Right lobe of liver (tissue), 6 donors: ENCODE measurements at regions not wholly inside any gene's neighbourhood (a gene's known extent, or its start where the extent isn't known, plus 50 kb on each side); places are given as distances from the start of the nearest gene placed in this dataset.

Source experiments
- ATAC-seq, 4 donors: fragments of 200-7000 bp; cut with Tn5 transposase; one replicate each; pipeline ENCODE4 v1.9.1; 2020; ENCODE audit warnings: mild to moderate bottlenecking in 4 of 4, moderate library complexity in 4 of 4
- DNase-seq, 3 donors: peaks; one replicate each; pipeline ENCODE4 v3.0.0-alpha.2; 2020
- H3K27ac ChIP-seq, 3 donors: fragments of 200-600 bp; one replicate each; pipeline ENCODE4 v1.8.0; 2022
- H3K27me3 ChIP-seq, 2 donors: fragments of 200-600 bp; one replicate each; pipeline ENCODE4 v1.8.0; 2022
- H3K36me3 ChIP-seq, 4 donors: fragments of 200-600 bp; sonication (generic) in 1 of 4; one replicate each; pipeline versions ENCODE4 v1.5.1 to v1.8.0; 2017 to 2022; ENCODE audit warnings: control low read depth in 1 of 4
- H3K4me1 ChIP-seq, 4 donors: fragments of 200-600 bp; sonication (generic) in 1 of 4; one replicate each; pipeline versions ENCODE4 v1.5.1 to v1.8.0; 2017 to 2022; ENCODE audit warnings: control low read depth in 1 of 4
- H3K4me3 ChIP-seq, 3 donors: fragments of 200-600 bp; one replicate each; pipeline ENCODE4 v1.8.0; 2022
- H3K9me3 ChIP-seq, 4 donors: fragments of 200-600 bp; sonication (generic) in 1 of 4; one replicate each; pipeline versions ENCODE4 v1.5.1 to v1.8.0; 2017 to 2022; ENCODE audit warnings: control low read depth in 1 of 4
- POLR2A ChIP-seq: fragments of 450-650 bp; IDR thresholded peaks from one replicate; pipeline ENCODE4 v1.6.1; 2017; ENCODE audit warnings: antibody characterized with exemption, mild to moderate bottlenecking
- WGBS: methylation state at CpG from one replicate; pipeline ENCODE4 v1.1.6; 2018; ENCODE audit warnings: low coverage, low lambda C conversion rate; ENCODE audit not compliant: insufficient coverage; ENCODE audit errors: missing lambda C conversion rate; 5-methylcytosine and 5-hydroxymethylcytosine counted together
- intact Hi-C, 2 donors: fragments of 100-400 bp; cut with DNase I; formaldehyde crosslinking; loops; one replicate each; pipeline versions ENCODE4 v1.11.2 to v1.14.1; 2022
- TF ChIP-seq, protein P1 (sequence below), 4 donors: fragments of 200-600 bp in 3 of 4; fragments of 450-650 bp in 1 of 4; IDR thresholded peaks; one replicate each; pipeline versions ENCODE4 v1.5.1 to v1.8.0; 2016 to 2022; ENCODE audit warnings: antibody characterized with exemption in 4 of 4, mild to moderate bottlenecking in 2 of 4
- donor health status: DM: no; HTN: yes; CAD: no.
- donor health status: DM: no; HTN: no; CAD: no.
- donor health status: DM: no; HTN: no; CAD: no.
- donor health status: DM: no; HTN: yes; CAD: no.
- donor health status: DM: no; HTN: yes; CAD: no.

DNA sequence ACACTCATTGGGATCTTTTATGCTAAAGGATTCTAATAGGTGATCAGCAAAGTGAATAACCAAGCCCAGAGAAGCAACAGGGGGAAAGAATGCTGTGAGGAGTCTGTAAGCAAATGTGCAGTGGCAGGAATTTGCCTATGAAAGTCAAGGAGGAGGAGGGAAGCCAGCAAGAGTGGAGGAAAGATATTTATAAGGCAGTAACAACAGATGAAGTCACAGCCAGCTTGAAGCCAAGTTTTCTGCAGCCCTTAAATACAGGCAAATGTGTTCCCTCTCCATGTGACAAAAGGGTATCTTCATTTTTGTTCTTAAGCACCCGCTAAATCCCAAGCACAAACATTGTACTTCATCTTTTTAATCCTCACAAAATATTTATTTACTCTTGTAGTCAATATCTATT, 275.0 kb upstream of the CLNK start:
- H3K4me3 ChIP-seq, result no peak overlapping the region
- no peaks in the 10 kb centered on the region for H3K36me3 ChIP-seq
- no peaks in the 10 kb centered on the region for H3K9me3 ChIP-seq
- DNase-seq, result no peak
- 27% methylated on average over 1 of the region's 1 CpG for WGBS
- no peaks in the 10 kb centered on the region for H3K4me1 ChIP-seq
- intact Hi-C loops, result no loop called here
- TF ChIP-seq POLR2A, result no peak
- TF ChIP-seq, protein P1, sequence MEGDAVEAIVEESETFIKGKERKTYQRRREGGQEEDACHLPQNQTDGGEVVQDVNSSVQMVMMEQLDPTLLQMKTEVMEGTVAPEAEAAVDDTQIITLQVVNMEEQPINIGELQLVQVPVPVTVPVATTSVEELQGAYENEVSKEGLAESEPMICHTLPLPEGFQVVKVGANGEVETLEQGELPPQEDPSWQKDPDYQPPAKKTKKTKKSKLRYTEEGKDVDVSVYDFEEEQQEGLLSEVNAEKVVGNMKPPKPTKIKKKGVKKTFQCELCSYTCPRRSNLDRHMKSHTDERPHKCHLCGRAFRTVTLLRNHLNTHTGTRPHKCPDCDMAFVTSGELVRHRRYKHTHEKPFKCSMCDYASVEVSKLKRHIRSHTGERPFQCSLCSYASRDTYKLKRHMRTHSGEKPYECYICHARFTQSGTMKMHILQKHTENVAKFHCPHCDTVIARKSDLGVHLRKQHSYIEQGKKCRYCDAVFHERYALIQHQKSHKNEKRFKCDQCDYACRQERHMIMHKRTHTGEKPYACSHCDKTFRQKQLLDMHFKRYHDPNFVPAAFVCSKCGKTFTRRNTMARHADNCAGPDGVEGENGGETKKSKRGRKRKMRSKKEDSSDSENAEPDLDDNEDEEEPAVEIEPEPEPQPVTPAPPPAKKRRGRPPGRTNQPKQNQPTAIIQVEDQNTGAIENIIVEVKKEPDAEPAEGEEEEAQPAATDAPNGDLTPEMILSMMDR (IDR thresholded peaks at IDR 0.05), result no peak
- no peaks in the 10 kb centered on the region for H3K27me3 ChIP-seq
- H3K27ac ChIP-seq, result no peak overlapping the region
- ATAC-seq, result no peak

GRCh38 chr4:10958226-10958856, 273.8 kb upstream of the CLNK start:
- ATAC-seq, result no peak
- H3K9me3 ChIP-seq, result no peaks in the 10 kb centered on the region
- intact Hi-C loops, result no loop called here
- TF ChIP-seq POLR2A, result no peak
- TF ChIP-seq, protein P1 (IDR thresholded peaks at IDR 0.05), result no peak
- no peak overlapping the region for H3K27ac ChIP-seq
- H3K36me3 ChIP-seq, result no peaks in the 10 kb centered on the region
- H3K4me3 ChIP-seq, result no peak overlapping the region
- no peaks in the 10 kb centered on the region for H3K27me3 ChIP-seq
- WGBS, result 17% methylated on average over 5 of the region's 5 CpGs
- no peaks in the 10 kb centered on the region for H3K4me1 ChIP-seq
- no peak for DNase-seq

GRCh38 chr4:10951306-10951705, 266.7 kb upstream of the CLNK start:
- ATAC-seq (no peak), DNase-seq (no peak)
- H3K27ac ChIP-seq, result no peak overlapping the region
- no peaks in the 10 kb centered on the region for H3K9me3 ChIP-seq
- no peaks in the 10 kb centered on the region for H3K27me3 ChIP-seq
- intact Hi-C loops, result no loop called here
- H3K4me1 ChIP-seq, result no peaks in the 10 kb centered on the region
- WGBS, result 46% methylated on average over 2 of the region's 2 CpGs
- no peak for TF ChIP-seq POLR2A
- TF ChIP-seq, protein P1 (IDR thresholded peaks at IDR 0.05), result no peak
- H3K36me3 ChIP-seq, result no peaks in the 10 kb centered on the region
- H3K4me3 ChIP-seq, result no peak overlapping the region

GRCh38 chr4:10949039-10949733, 264.6 kb upstream of the CLNK start:
- intact Hi-C loops, result no loop called here
- Histone ChIP-seq H3K9me3 (no peaks in the 10 kb centered on the region), H3K36me3 (no peaks in the 10 kb centered on the region), H3K27ac (no peak overlapping the region), H3K4me1 (no peaks in the 10 kb centered on the region), H3K4me3 (no peak overlapping the region), H3K27me3 (no peaks in the 10 kb centered on the region)
- 53% methylated on average over 3 of the region's 6 CpGs for WGBS
- ATAC-seq, result no peak
- no peak for DNase-seq
- TF ChIP-seq POLR2A, result no peak

DNA sequence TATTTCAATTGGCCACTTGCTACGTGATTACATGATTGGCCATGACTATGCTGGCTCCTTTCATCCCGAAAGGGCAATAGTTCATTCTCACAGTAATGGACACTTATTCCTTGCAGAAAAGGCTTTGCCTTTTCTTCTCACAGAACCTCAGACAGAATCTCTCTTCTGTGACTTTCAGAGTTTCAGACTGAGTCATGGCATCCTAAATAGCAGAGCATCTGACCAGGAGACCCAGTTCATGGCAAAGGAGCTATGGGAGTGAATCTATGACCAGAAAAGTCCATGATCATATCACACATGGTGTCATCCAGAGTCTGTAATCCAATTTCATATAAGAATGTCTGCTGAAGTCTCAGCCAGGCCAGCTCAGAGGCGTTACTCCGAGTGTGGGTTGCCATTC, 263.3 kb upstream of the CLNK start:
- intact Hi-C loops, result no loop called here
- no peaks in the 10 kb centered on the region for H3K36me3 ChIP-seq
- no peaks in the 10 kb centered on the region for H3K27me3 ChIP-seq
- DNase-seq (no peak), ATAC-seq (no peak)
- no peak overlapping the region for H3K27ac ChIP-seq
- H3K4me1 ChIP-seq, result no peaks in the 10 kb centered on the region
- WGBS, result no CpG with 5 or more reads among the region's 4 CpGs
- no peak overlapping the region for H3K4me3 ChIP-seq
- TF ChIP-seq, protein P1 (IDR thresholded peaks at IDR 0.05), result no peak
- no peak for TF ChIP-seq POLR2A
- no peaks in the 10 kb centered on the region for H3K9me3 ChIP-seq
